HUES64 (cell line): ENCODE measurements at regions not wholly inside any gene's neighbourhood (a gene's known extent, or its start where the extent isn't known, plus 50 kb on each side); places are given as distances from the start of the nearest gene placed in this dataset.

ENCODE experiments used
- H3K27ac ChIP-seq: 2 replicates; pipeline ENCODE4 v1.7.0; 2013; ENCODE audit warnings: low read depth, low read length, inconsistent platforms
- H3K27me3 ChIP-seq: 2 replicates; pipeline ENCODE4 v1.6.1; 2013; ENCODE audit warnings: mild to moderate bottlenecking, low read length; ENCODE audit not compliant: insufficient read depth
- H3K36me3 ChIP-seq: 2 replicates; pipeline ENCODE4 v1.6.1; 2013; ENCODE audit warnings: mild to moderate bottlenecking, low read length; ENCODE audit not compliant: insufficient read depth
- H3K4me1 ChIP-seq: 2 replicates; pipeline ENCODE4 v1.6.1; 2013; ENCODE audit warnings: mild to moderate bottlenecking, low read length, moderate library complexity; ENCODE audit not compliant: insufficient read depth
- H3K4me3 ChIP-seq: 2 replicates; pipeline ENCODE4 v1.5.1; 2013; ENCODE audit warnings: mild to moderate bottlenecking, low read length, moderate library complexity
- H3K9ac ChIP-seq: 2 replicates; pipeline ENCODE4 v1.6.1; 2013; ENCODE audit warnings: mild to moderate bottlenecking, low read depth, low read length
- H3K9me3 ChIP-seq: 2 replicates; pipeline ENCODE4 v1.6.1; 2013; ENCODE audit warnings: low read depth, low read length; ENCODE audit not compliant: insufficient read depth
- WGBS: fragments of 150-250, 120-280 bp; methylation state at CpG from one replicate; pipeline ENCODE4 v1.1.7; 2013; ENCODE audit warnings: missing lambda C conversion rate; 5-methylcytosine and 5-hydroxymethylcytosine counted together

DNA sequence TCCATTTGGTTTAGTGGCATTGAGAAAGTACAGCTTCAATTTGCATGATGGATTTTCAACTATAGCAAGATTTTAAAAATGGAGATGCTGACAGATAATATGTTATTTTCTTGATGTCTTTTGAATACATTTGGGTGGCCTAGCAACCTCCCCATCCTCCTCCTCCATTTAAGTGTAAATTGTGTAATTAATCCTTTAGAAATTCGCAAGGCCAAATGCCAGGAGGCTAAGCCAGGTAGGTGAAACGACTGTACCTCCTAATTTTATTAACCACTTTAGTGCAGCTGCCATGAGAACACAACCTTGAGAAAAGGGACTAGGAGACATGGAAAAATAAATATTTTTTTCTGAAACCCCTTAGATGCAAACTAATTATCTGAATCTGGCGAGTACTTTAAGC is 248.8 kb downstream of the MRPS30 start:
- Histone ChIP-seq H3K4me1 (peaks cover 50% of the 10 kb centered on the region), H3K9ac (no peak overlapping the region), H3K9me3 (no peaks in the 10 kb centered on the region), H3K4me3 (no peak overlapping the region), H3K27ac (peak overlapping the region; percentile 31), H3K27me3 (no peaks in the 10 kb centered on the region), H3K36me3 (no peaks in the 10 kb centered on the region)
- 43% methylated on average over 3 of the region's 3 CpGs for WGBS

- Histone ChIP-seq H3K27ac (peak overlapping the region; percentile 58; the same call in 1 of the 2 replicates), H3K27me3 (no peaks in the 10 kb centered on the region), H3K36me3 (no peaks in the 10 kb centered on the region), H3K4me3 (no peak overlapping the region), H3K4me1 (peaks cover 48% of the 10 kb centered on the region), H3K9ac (peak overlapping the region; percentile 0; the same call in 1 of the 2 replicates), H3K9me3 (no peaks in the 10 kb centered on the region)
- 58% methylated on average over 2 of the region's 2 CpGs for WGBS
These were observed 252.0 kb downstream of the MRPS30 start for GRCh38 chr5:45060724-45061123.

GRCh38 chr5:45062044-45062443 is 253.3 kb downstream of the MRPS30 start:
- Histone ChIP-seq H3K27ac (no peak overlapping the region), H3K36me3 (no peaks in the 10 kb centered on the region)

DNA sequence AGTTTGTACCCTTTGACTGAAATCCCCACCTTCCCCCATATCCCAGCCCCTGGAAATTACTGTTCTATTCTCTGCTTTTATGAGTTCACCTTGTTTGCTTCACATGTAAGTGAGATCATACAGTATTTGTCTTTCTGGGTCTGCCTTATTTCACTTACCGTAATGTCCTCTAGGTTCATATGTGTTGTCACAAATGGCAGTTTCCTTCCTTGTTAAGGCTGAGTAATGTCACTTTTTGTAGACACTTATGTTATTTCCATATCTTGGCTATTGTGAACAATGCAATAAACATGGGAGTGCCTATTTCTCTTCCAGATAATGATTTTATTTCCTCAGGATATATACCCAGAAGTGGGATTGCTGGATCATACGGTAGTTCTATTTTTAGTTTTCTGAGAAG is 272.3 kb downstream of the MRPS30 start:
- no peak overlapping the region for H3K27ac ChIP-seq
- no peak overlapping the region for H3K4me3 ChIP-seq
- no peaks in the 10 kb centered on the region for H3K4me1 ChIP-seq
- no peaks in the 10 kb centered on the region for H3K9me3 ChIP-seq
- no peaks in the 10 kb centered on the region for H3K27me3 ChIP-seq
- H3K36me3 ChIP-seq = no peaks in the 10 kb centered on the region
- H3K9ac ChIP-seq = no peak overlapping the region
- 89% methylated on average over 2 of the region's 2 CpGs for WGBS

More at GRCh38 chr5:45062044-45062443, 253.3 kb downstream of the MRPS30 start:
- H3K27me3 ChIP-seq = no peaks in the 10 kb centered on the region
- H3K4me1 ChIP-seq = peaks cover 41% of the 10 kb centered on the region
- H3K4me3 ChIP-seq = no peak overlapping the region
- no peak overlapping the region for H3K9ac ChIP-seq
- no peaks in the 10 kb centered on the region for H3K9me3 ChIP-seq

GRCh38 chr5:45089870-45090269 is 281.1 kb downstream of the MRPS30 start:
- H3K36me3 ChIP-seq = no peaks in the 10 kb centered on the region
- H3K9ac ChIP-seq = no peak overlapping the region
- H3K27me3 ChIP-seq = no peaks in the 10 kb centered on the region
- H3K9me3 ChIP-seq = no peaks in the 10 kb centered on the region
- no peak overlapping the region for H3K27ac ChIP-seq
- H3K4me3 ChIP-seq = no peak overlapping the region
- WGBS = 96% methylated on average over 1 of the region's 1 CpG
- no peaks in the 10 kb centered on the region for H3K4me1 ChIP-seq

DNA sequence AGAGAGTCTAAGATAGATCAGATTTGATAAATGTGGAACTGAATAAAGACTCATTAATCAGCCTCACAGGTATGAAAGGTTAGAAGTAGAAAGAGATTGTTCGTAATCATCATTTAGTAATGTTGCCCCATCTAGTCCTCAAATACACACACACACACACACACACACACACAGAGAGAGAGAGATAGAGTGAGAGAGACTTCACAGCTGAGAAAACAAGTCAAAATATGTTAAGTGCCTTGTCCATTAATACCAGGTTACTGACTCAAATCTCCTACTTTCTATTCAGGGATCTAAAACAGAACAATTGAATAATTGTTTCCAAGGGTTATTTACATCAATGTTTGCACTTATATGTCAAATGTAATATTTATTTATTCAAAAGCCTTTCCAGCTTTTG is 284.6 kb downstream of the MRPS30 start:
- Histone ChIP-seq H3K9me3 (no peaks in the 10 kb centered on the region), H3K4me1 (peaks cover 11% of the 10 kb centered on the region), H3K9ac (no peak overlapping the region), H3K36me3 (no peaks in the 10 kb centered on the region), H3K27ac (no peak overlapping the region), H3K27me3 (no peaks in the 10 kb centered on the region), H3K4me3 (no peak overlapping the region)
- no CpG with 5 or more reads among the region's 1 CpG for WGBS

DNA sequence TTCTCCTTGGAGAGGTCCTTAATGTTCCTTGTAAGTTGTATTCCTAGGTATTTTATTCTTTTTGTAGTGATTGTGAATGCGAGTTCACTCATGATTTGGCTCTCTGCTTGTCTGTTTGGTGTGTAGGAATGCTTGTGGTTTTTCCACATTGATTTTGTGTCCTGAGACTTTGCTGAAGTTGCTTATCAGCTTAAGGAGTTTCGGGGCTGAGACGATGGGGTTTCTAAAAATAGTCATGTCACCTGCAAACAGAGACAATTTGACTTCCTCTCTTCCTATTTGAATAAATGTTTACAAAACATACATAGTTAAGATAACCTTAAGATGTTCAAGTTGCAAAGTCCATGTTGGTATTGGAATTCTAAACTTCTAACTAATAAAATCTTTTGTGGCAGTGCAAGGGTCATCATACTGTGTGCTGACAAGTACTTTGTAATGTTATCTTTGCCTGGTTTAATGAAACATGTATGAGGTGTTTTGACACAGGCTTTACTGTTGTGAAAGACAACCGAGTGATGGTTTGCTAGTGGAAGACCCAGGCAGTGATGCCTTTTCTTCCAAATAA is 286.2 kb downstream of the MRPS30 start:
- Histone ChIP-seq H3K27ac (no peak overlapping the region), H3K36me3 (no peaks in the 10 kb centered on the region)

DNA sequence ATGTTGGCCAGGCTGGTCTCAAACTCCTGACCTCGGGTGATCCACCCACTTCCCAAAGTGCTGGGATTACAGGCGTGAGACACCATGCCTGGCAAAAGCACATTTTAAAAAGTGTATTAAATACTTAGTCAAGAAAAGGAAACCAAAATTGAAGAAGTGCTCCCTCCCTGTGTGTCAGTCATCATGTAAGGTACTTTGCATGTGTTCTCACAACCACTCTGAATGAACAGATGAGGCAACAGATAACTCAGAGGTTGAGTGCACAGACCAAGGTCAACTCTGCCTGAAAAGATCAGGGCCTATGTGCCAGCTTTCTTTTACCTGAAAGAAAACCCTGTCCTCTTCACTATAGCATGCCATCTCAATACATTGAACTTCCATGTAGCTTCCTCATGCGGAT is 289.7 kb downstream of the MRPS30 start:
- Histone ChIP-seq H3K4me1 (peaks cover 11% of the 10 kb centered on the region), H3K9ac (no peak overlapping the region), H3K27me3 (no peaks in the 10 kb centered on the region), H3K27ac (no peak overlapping the region), H3K4me3 (no peak overlapping the region), H3K36me3 (no peaks in the 10 kb centered on the region), H3K9me3 (no peaks in the 10 kb centered on the region)
- WGBS = 95% methylated on average over 3 of the region's 3 CpGs

More for the DNA sequence above, 286.2 kb downstream of the MRPS30 start:
- peaks cover 11% of the 10 kb centered on the region for H3K4me1 ChIP-seq
- WGBS = 94% methylated on average over 4 of the region's 4 CpGs
- no peak overlapping the region for H3K4me3 ChIP-seq
- H3K9ac ChIP-seq = no peak overlapping the region
- no peaks in the 10 kb centered on the region for H3K27me3 ChIP-seq
- H3K9me3 ChIP-seq = no peaks in the 10 kb centered on the region

DNA sequence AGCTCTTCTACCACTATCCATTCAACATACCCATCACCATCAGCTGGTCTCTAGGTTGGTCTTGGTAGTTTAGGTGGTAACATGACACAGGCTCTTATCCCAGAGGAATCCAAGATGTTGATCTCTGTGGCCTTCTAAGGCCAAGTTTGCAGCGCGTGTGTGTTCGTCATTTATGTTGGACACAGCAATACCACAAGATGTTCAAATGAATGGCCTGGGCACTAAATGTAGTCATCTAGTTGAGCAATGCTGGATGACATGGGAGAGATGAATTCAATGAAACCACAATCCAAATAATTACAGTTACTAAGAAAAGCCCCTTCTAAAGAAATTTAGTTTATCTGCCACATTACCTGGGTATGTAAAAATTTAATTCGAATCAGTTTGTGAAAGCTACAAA is 292.4 kb downstream of the MRPS30 start:
- WGBS = 95% methylated on average over 4 of the region's 4 CpGs
- H3K27ac ChIP-seq = no peak overlapping the region
- peaks cover 11% of the 10 kb centered on the region for H3K4me1 ChIP-seq
- no peak overlapping the region for H3K4me3 ChIP-seq
- no peaks in the 10 kb centered on the region for H3K9me3 ChIP-seq
- no peaks in the 10 kb centered on the region for H3K36me3 ChIP-seq
- H3K9ac ChIP-seq = no peak overlapping the region
- no peaks in the 10 kb centered on the region for H3K27me3 ChIP-seq

- Histone ChIP-seq H3K4me3 (no peak overlapping the region), H3K27me3 (no peaks in the 10 kb centered on the region), H3K9ac (no peak overlapping the region), H3K4me1 (peaks cover 18% of the 10 kb centered on the region), H3K27ac (no peak overlapping the region), H3K9me3 (no peaks in the 10 kb centered on the region), H3K36me3 (no peaks in the 10 kb centered on the region)
- WGBS = 93% methylated on average over 1 of the region's 1 CpG
These were observed 296.8 kb downstream of the MRPS30 start for GRCh38 chr5:45105491-45105994.

DNA sequence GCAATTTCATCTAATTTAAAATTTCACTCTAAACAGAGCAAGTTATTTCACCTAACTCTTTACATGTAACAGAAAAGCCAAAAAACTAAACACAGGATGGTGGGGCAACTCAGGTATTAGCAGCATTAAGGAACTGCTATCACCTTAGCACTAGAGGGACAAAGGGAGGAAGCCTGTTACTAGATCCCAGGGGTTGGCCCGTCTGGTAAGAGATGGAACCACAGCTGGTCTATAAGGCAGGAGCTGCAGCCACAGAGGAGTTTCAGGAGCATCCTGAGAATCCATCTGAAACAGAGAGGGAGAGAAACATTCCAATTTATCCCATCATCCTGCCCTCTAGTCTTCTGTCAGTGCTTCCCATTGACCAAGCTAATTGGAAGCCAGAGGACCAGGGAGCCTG is 300.3 kb downstream of the MRPS30 start:
- WGBS = 62% methylated on average over 1 of the region's 1 CpG
- no peaks in the 10 kb centered on the region for H3K27me3 ChIP-seq
- H3K9me3 ChIP-seq = no peaks in the 10 kb centered on the region
- no peak overlapping the region for H3K27ac ChIP-seq
- H3K9ac ChIP-seq = no peak overlapping the region
- no peak overlapping the region for H3K4me3 ChIP-seq
- H3K36me3 ChIP-seq = no peaks in the 10 kb centered on the region
- H3K4me1 ChIP-seq = peaks cover 42% of the 10 kb centered on the region

DNA sequence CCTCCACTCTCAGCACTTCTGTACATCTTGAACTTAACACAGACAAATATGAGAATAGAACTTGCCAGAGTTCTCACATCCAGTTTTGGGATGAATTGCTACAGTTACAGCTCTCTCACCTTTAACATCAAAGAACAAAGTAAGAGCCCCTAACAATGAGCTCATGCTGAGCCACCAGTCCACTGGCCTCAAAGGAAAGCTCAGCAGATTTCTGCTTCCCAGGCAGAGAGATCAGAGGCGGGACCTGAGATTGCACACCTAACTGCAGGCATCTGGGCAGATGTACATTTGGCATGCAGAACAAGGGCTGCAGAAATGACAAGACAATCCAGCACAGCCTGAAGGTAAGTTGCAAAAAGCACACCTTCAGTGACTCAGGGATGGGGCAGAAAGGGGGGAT is 300.9 kb downstream of the MRPS30 start:
- Histone ChIP-seq H3K4me3 (no peak overlapping the region), H3K9me3 (no peaks in the 10 kb centered on the region), H3K9ac (0 out of 2 replicates have a peak overlapping the region, but pooled peaks have one; percentile 61), H3K27me3 (no peaks in the 10 kb centered on the region), H3K4me1 (peaks cover 42% of the 10 kb centered on the region), H3K36me3 (no peaks in the 10 kb centered on the region), H3K27ac (peak overlapping the region; percentile 84)
- 64% methylated on average over 1 of the region's 1 CpG for WGBS
